Parathyroid adenoma (tissue), 2 donors: ENCODE measurements at regions not wholly inside any gene's neighbourhood (a gene's known extent, or its start where the extent isn't known, plus 50 kb on each side); places are given as distances from the start of the nearest gene placed in this dataset.

ENCODE experiments used
- H2AFZ ChIP-seq: fragments of 300-600 bp; sonication (generic); one replicate; pipeline ENCODE4 v1.7.0; 2017; ENCODE audit warnings: antibody characterized with exemption, mild to moderate bottlenecking
- H3K27ac ChIP-seq: fragments of 300-600 bp; sonication (generic); one replicate; pipeline ENCODE4 v1.7.0; 2017
- H3K27me3 ChIP-seq: fragments of 300-600 bp; sonication (generic); one replicate; pipeline ENCODE4 v1.7.0; 2017; ENCODE audit warnings: low read length; ENCODE audit not compliant: control insufficient read depth, insufficient read depth
- H3K36me3 ChIP-seq: fragments of 300-600 bp; sonication (generic); one replicate; pipeline ENCODE4 v1.7.0; 2017; ENCODE audit warnings: low read length; ENCODE audit not compliant: control insufficient read depth, insufficient read depth
- H3K4me1 ChIP-seq: fragments of 300-600 bp; sonication (generic); one replicate; pipeline ENCODE4 v1.7.0; 2017; ENCODE audit warnings: control low read depth
- H3K4me2 ChIP-seq: fragments of 300-600 bp; sonication (generic); one replicate; pipeline ENCODE4 v1.7.0; 2017; ENCODE audit warnings: low read length
- H3K4me3 ChIP-seq: fragments of 300-600 bp; sonication (generic); one replicate; pipeline ENCODE4 v1.7.0; 2017; ENCODE audit warnings: low read depth, low read length
- H3K79me2 ChIP-seq: fragments of 300-600 bp; sonication (generic); one replicate; pipeline ENCODE4 v1.7.0; 2017; ENCODE audit warnings: control low read depth
- H3K9ac ChIP-seq: fragments of 300-600 bp; sonication (generic); one replicate; pipeline ENCODE4 v1.7.0; 2017; ENCODE audit warnings: mild to moderate bottlenecking
- H3K9me3 ChIP-seq: fragments of 300-600 bp; sonication (generic); one replicate; pipeline ENCODE4 v1.7.0; 2017; ENCODE audit warnings: low read length; ENCODE audit not compliant: control insufficient read depth
- TF ChIP-seq, protein P1 (sequence below): fragments of 300-600 bp; sonication (generic); IDR thresholded peaks from one replicate; pipeline ENCODE4 v1.7.0; 2017; ENCODE audit warnings: antibody characterized with exemption, mild to moderate bottlenecking
- donor health status: primary hyperparathyroidism.

DNA sequence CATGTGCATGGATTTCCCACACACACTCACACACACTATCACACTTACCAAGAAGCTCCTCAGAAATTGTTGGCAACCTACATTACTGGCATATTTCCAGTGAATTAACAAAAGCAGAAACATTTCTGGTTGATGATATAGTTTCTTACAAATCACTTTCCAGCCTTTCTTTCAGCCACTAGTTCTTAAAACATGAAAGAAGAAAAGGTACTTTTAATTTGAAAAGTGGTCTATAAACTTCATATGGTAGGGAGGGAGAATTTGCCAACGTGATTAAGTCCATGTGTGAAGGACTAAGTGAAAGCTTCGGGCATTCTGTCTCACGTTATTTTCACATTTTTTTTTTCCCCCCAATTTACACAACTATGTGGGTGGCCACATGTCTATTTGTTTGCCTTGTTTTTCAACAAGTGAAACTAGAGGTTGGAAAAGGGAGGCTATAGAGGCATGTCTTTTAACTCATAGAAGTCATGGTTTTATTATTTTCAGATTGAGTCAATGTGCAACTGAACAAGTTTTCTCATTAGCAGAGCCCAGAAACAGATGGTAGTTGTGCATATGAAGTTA, 832.1 kb upstream of the INTU start:
- Histone ChIP-seq H3K27me3 (no peaks in the 10 kb centered on the region), H3K79me2 (no peaks in the 10 kb centered on the region), H3K4me1 (no peaks in the 10 kb centered on the region), H3K4me2 (no peak overlapping the region), H2AFZ (no peak overlapping the region), H3K9ac (no peak overlapping the region), H3K27ac (no peak overlapping the region), H3K4me3 (no peak overlapping the region), H3K36me3 (no peaks in the 10 kb centered on the region), H3K9me3 (no peaks in the 10 kb centered on the region)
- TF ChIP-seq, protein P1, sequence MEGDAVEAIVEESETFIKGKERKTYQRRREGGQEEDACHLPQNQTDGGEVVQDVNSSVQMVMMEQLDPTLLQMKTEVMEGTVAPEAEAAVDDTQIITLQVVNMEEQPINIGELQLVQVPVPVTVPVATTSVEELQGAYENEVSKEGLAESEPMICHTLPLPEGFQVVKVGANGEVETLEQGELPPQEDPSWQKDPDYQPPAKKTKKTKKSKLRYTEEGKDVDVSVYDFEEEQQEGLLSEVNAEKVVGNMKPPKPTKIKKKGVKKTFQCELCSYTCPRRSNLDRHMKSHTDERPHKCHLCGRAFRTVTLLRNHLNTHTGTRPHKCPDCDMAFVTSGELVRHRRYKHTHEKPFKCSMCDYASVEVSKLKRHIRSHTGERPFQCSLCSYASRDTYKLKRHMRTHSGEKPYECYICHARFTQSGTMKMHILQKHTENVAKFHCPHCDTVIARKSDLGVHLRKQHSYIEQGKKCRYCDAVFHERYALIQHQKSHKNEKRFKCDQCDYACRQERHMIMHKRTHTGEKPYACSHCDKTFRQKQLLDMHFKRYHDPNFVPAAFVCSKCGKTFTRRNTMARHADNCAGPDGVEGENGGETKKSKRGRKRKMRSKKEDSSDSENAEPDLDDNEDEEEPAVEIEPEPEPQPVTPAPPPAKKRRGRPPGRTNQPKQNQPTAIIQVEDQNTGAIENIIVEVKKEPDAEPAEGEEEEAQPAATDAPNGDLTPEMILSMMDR = no peak

DNA sequence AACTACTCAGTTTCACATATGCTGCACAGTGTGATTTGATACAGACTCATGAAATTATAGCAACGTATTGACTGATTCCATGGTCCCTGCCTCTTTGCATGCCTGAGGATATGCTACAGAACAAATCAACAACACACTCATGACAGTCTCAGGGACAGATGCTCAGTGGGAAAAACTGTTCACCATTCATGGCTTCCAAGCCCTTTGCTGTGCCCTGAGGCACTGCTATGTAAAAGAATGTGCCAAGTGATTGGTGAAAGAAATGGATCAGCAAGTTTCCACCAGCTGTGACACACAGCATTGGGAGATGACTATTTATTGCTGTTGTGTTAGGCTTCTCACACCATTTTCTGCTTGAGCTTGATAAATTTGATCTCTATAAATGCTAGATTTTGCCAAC, 825.6 kb upstream of the INTU start:
- Histone ChIP-seq H3K27ac (no peak overlapping the region), H3K4me1 (no peaks in the 10 kb centered on the region), H3K9ac (no peak overlapping the region), H3K27me3 (no peaks in the 10 kb centered on the region), H3K36me3 (no peaks in the 10 kb centered on the region), H3K9me3 (no peaks in the 10 kb centered on the region), H3K79me2 (no peaks in the 10 kb centered on the region), H3K4me2 (no peak overlapping the region), H2AFZ (no peak overlapping the region), H3K4me3 (no peak overlapping the region)
- TF ChIP-seq, protein P1 = no peak

DNA sequence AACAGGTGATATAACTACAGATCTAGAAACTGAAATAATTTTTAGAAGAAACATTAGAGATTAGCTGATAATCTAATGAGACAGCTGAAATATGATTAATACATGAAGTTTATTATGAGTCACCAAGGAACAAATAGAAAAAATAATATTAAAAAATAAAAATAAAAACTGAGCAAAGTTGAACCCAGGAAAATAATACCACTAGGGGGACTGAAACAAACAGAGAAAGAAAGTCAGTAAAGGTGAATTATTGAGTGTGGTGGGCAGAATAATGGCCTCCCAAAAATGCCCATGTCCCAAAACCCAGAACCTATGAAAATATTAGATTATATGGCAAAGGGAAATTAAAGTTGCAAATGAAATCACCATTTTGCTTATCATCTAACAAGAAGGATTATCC, 820.7 kb upstream of the INTU start:
- no peaks in the 10 kb centered on the region for H3K4me1 ChIP-seq
- H3K9ac ChIP-seq = no peak overlapping the region
- no peaks in the 10 kb centered on the region for H3K9me3 ChIP-seq
- H2AFZ ChIP-seq = no peak overlapping the region
- H3K4me2 ChIP-seq = no peak overlapping the region
- no peak overlapping the region for H3K27ac ChIP-seq
- H3K36me3 ChIP-seq = no peaks in the 10 kb centered on the region
- H3K79me2 ChIP-seq = no peaks in the 10 kb centered on the region
- no peak overlapping the region for H3K4me3 ChIP-seq
- TF ChIP-seq, protein P1 = no peak
- no peaks in the 10 kb centered on the region for H3K27me3 ChIP-seq

GRCh38 chr4:126820631-126821030, 812.1 kb upstream of the INTU start:
- Histone ChIP-seq H3K9me3 (no peaks in the 10 kb centered on the region), H3K4me1 (no peaks in the 10 kb centered on the region), H3K27me3 (no peaks in the 10 kb centered on the region), H3K9ac (no peak overlapping the region), H3K4me2 (no peak overlapping the region), H2AFZ (no peak overlapping the region), H3K4me3 (no peak overlapping the region), H3K36me3 (no peaks in the 10 kb centered on the region), H3K27ac (no peak overlapping the region), H3K79me2 (no peaks in the 10 kb centered on the region)
- TF ChIP-seq, protein P1 = no peak

- H3K27ac ChIP-seq = no peak overlapping the region
- no peak overlapping the region for H3K4me3 ChIP-seq
- no peak overlapping the region for H3K9ac ChIP-seq
- no peak overlapping the region for H2AFZ ChIP-seq
- H3K27me3 ChIP-seq = no peaks in the 10 kb centered on the region
- H3K9me3 ChIP-seq = no peaks in the 10 kb centered on the region
- no peak overlapping the region for H3K4me2 ChIP-seq
- no peaks in the 10 kb centered on the region for H3K79me2 ChIP-seq
- H3K36me3 ChIP-seq = no peaks in the 10 kb centered on the region
- H3K4me1 ChIP-seq = no peaks in the 10 kb centered on the region
- TF ChIP-seq, protein P1 = no peak
Measured at GRCh38 chr4:126821152-126821551, 811.6 kb upstream of the INTU start.
